K562 (cell line): ENCODE measurements at regions not wholly inside any gene's neighbourhood (a gene's known extent, or its start where the extent isn't known, plus 50 kb on each side); places are given as distances from the start of the nearest gene placed in this dataset.
A peak's percentile ranks its signal among the peaks of the same experiment; 100 is the strongest.

Experiments
- CC2D1A ChIP-seq: fragments of 450-650 bp; IDR thresholded peaks from 2 replicates; pipeline ENCODE4 v1.6.1; 2017; ENCODE audit warnings: mild to moderate bottlenecking
- NR4A1 ChIP-seq, 2 experiments: fragments of 250-450 bp in 1 of 2; fragments of 450-650 bp in 1 of 2; sonication (Bioruptor Pico) in 1 of 2; IDR thresholded peaks; 2 replicates each; pipeline versions ENCODE4 v1.4.0 to v1.6.1; 2016 to 2020; ENCODE audit warnings: mild to moderate bottlenecking in 2 of 2, missing compliant biosample characterization in 1 of 2, missing genetic modification characterization in 1 of 2, moderate library complexity in 1 of 2
- ZNF324 ChIP-seq: fragments of 250-450 bp; sonication (Bioruptor Pico); IDR thresholded peaks from 2 replicates; pipeline ENCODE4 v1.4.0; 2020; ENCODE audit warnings: mild to moderate bottlenecking
- TF ChIP-seq, protein P1 (sequence below): sonication (generic); formaldehyde crosslinking; IDR thresholded peaks from 2 replicates; pipeline ENCODE4 v1.8.1; 2023; ENCODE audit warnings: missing genetic modification reagents, mild to moderate bottlenecking, borderline replicate concordance
- TF ChIP-seq, protein P2 (sequence below), 2 experiments: fragments of 450-650 bp; conservative IDR thresholded peaks; 2 replicates each; pipeline ENCODE4 v1.6.1; 2017; ENCODE audit warnings: mild to moderate bottlenecking in 2 of 2, moderate library complexity in 2 of 2
- TF ChIP-seq, protein P3 (sequence below): fragments of 450-650 bp; IDR thresholded peaks from 2 replicates; pipeline ENCODE4 v1.6.1; 2018; ENCODE audit warnings: mild to moderate bottlenecking, low read depth; ENCODE audit not compliant: partially characterized antibody
- TF ChIP-seq, protein P4 (sequence below): fragments of 450-650 bp; IDR thresholded peaks from 2 replicates; pipeline ENCODE4 v1.6.1; 2016; ENCODE audit warnings: mild to moderate bottlenecking
- TF ChIP-seq, protein P5 (sequence below): fragments of 200-800 bp; sonication (Bioruptor generic); IDR thresholded peaks from 2 replicates; pipeline ENCODE4 v1.6.1; 2016; ENCODE audit warnings: missing genetic modification characterization, missing compliant biosample characterization
- TF ChIP-seq, protein P6 (sequence below): fragments of 450-650 bp; formaldehyde crosslinking; IDR thresholded peaks from 2 replicates; pipeline ENCODE4 v1.4.0; 2022; ENCODE audit warnings: mild to moderate bottlenecking, moderate library complexity

DNA sequence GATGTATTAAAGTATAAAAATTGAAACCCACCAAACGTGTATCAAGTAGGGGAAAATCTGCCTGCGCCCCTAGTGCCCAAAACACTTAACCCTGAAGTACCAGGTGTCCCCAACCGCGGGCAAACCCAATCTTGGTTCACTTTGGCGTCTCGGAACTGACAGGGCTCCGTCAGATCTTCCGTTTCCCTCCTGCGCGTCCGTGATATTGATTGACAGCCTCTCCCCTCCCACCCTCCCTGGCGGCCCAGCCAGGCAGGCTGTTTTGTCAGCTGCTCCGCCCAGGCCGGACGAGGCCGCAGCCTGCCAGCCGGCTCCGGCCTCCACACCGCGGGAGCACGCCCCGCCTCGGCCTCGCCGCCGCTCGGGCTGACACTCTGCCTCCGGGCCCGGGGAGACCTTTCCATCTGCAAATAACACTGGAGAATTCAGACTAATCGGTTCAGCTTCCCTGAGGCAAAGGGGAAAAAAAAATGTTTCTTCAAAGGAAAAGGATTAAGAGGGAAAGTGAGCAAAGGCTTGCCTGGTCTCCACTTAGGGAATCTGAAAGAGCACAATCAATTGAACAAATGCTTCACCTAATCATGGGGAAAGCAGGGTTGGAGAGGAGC is 234.9 kb upstream of the MCHR2 start (continued):
- TF ChIP-seq, protein P1, sequence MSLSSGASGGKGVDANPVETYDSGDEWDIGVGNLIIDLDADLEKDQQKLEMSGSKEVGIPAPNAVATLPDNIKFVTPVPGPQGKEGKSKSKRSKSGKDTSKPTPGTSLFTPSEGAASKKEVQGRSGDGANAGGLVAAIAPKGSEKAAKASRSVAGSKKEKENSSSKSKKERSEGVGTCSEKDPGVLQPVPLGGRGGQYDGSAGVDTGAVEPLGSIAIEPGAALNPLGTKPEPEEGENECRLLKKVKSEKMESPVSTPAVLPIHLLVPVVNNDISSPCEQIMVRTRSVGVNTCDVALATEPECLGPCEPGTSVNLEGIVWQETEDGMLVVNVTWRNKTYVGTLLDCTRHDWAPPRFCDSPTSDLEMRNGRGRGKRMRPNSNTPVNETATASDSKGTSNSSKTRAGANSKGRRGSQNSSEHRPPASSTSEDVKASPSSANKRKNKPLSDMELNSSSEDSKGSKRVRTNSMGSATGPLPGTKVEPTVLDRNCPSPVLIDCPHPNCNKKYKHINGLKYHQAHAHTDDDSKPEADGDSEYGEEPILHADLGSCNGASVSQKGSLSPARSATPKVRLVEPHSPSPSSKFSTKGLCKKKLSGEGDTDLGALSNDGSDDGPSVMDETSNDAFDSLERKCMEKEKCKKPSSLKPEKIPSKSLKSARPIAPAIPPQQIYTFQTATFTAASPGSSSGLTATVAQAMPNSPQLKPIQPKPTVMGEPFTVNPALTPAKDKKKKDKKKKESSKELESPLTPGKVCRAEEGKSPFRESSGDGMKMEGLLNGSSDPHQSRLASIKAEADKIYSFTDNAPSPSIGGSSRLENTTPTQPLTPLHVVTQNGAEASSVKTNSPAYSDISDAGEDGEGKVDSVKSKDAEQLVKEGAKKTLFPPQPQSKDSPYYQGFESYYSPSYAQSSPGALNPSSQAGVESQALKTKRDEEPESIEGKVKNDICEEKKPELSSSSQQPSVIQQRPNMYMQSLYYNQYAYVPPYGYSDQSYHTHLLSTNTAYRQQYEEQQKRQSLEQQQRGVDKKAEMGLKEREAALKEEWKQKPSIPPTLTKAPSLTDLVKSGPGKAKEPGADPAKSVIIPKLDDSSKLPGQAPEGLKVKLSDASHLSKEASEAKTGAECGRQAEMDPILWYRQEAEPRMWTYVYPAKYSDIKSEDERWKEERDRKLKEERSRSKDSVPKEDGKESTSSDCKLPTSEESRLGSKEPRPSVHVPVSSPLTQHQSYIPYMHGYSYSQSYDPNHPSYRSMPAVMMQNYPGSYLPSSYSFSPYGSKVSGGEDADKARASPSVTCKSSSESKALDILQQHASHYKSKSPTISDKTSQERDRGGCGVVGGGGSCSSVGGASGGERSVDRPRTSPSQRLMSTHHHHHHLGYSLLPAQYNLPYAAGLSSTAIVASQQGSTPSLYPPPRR = no peak
- TF ChIP-seq, protein P2, sequence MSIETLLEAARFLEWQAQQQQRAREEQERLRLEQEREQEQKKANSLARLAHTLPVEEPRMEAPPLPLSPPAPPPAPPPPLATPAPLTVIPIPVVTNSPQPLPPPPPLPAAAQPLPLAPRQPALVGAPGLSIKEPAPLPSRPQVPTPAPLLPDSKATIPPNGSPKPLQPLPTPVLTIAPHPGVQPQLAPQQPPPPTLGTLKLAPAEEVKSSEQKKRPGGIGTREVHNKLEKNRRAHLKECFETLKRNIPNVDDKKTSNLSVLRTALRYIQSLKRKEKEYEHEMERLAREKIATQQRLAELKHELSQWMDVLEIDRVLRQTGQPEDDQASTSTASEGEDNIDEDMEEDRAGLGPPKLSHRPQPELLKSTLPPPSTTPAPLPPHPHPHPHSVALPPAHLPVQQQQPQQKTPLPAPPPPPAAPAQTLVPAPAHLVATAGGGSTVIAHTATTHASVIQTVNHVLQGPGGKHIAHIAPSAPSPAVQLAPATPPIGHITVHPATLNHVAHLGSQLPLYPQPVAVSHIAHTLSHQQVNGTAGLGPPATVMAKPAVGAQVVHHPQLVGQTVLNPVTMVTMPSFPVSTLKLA (conservative IDR thresholded peaks at IDR 0.05) = peak in 1 of 2 experiments; percentile 37; a peak in 1 of 4 replicates
- TF ChIP-seq CC2D1A (no peak), NR4A1 (CRISPR knock-in tag; IDR thresholded peaks at IDR 0.05) (no peak), NR4A1 (tag; IDR thresholded peaks at IDR 0.05) (no peak), ZNF324 (no peak)
- TF ChIP-seq, protein P3, sequence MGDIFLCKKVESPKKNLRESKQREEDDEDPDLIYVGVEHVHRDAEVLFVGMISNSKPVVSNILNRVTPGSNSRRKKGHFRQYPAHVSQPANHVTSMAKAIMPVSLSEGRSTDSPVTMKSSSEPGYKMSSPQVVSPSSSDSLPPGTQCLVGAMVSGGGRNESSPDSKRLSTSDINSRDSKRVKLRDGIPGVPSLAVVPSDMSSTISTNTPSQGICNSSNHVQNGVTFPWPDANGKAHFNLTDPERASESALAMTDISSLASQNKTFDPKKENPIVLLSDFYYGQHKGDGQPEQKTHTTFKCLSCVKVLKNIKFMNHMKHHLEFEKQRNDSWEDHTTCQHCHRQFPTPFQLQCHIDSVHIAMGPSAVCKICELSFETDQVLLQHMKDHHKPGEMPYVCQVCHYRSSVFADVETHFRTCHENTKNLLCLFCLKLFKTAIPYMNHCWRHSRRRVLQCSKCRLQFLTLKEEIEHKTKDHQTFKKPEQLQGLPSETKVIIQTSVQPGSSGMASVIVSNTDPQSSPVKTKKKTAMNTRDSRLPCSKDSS = no peak
- TF ChIP-seq, protein P4, sequence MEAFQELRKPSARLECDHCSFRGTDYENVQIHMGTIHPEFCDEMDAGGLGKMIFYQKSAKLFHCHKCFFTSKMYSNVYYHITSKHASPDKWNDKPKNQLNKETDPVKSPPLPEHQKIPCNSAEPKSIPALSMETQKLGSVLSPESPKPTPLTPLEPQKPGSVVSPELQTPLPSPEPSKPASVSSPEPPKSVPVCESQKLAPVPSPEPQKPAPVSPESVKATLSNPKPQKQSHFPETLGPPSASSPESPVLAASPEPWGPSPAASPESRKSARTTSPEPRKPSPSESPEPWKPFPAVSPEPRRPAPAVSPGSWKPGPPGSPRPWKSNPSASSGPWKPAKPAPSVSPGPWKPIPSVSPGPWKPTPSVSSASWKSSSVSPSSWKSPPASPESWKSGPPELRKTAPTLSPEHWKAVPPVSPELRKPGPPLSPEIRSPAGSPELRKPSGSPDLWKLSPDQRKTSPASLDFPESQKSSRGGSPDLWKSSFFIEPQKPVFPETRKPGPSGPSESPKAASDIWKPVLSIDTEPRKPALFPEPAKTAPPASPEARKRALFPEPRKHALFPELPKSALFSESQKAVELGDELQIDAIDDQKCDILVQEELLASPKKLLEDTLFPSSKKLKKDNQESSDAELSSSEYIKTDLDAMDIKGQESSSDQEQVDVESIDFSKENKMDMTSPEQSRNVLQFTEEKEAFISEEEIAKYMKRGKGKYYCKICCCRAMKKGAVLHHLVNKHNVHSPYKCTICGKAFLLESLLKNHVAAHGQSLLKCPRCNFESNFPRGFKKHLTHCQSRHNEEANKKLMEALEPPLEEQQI = no peak
- TF ChIP-seq, protein P5, sequence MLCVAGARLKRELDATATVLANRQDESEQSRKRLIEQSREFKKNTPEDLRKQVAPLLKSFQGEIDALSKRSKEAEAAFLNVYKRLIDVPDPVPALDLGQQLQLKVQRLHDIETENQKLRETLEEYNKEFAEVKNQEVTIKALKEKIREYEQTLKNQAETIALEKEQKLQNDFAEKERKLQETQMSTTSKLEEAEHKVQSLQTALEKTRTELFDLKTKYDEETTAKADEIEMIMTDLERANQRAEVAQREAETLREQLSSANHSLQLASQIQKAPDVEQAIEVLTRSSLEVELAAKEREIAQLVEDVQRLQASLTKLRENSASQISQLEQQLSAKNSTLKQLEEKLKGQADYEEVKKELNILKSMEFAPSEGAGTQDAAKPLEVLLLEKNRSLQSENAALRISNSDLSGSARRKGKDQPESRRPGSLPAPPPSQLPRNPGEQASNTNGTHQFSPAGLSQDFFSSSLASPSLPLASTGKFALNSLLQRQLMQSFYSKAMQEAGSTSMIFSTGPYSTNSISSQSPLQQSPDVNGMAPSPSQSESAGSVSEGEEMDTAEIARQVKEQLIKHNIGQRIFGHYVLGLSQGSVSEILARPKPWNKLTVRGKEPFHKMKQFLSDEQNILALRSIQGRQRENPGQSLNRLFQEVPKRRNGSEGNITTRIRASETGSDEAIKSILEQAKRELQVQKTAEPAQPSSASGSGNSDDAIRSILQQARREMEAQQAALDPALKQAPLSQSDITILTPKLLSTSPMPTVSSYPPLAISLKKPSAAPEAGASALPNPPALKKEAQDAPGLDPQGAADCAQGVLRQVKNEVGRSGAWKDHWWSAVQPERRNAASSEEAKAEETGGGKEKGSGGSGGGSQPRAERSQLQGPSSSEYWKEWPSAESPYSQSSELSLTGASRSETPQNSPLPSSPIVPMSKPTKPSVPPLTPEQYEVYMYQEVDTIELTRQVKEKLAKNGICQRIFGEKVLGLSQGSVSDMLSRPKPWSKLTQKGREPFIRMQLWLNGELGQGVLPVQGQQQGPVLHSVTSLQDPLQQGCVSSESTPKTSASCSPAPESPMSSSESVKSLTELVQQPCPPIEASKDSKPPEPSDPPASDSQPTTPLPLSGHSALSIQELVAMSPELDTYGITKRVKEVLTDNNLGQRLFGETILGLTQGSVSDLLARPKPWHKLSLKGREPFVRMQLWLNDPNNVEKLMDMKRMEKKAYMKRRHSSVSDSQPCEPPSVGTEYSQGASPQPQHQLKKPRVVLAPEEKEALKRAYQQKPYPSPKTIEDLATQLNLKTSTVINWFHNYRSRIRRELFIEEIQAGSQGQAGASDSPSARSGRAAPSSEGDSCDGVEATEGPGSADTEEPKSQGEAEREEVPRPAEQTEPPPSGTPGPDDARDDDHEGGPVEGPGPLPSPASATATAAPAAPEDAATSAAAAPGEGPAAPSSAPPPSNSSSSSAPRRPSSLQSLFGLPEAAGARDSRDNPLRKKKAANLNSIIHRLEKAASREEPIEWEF (CRISPR knock-in tag) = no peak
- TF ChIP-seq, protein P6, sequence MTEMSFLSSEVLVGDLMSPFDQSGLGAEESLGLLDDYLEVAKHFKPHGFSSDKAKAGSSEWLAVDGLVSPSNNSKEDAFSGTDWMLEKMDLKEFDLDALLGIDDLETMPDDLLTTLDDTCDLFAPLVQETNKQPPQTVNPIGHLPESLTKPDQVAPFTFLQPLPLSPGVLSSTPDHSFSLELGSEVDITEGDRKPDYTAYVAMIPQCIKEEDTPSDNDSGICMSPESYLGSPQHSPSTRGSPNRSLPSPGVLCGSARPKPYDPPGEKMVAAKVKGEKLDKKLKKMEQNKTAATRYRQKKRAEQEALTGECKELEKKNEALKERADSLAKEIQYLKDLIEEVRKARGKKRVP (CRISPR knock-in tag) = no peak
